8988T (cell line): ENCODE measurements at regions not wholly inside any gene's neighbourhood (a gene's known extent, or its start where the extent isn't known, plus 50 kb on each side); places are given as distances from the start of the nearest gene placed in this dataset.

Experiments
- DNase-seq: peaks from one replicate; pipeline ENCODE4 v3.0.0; 2011

DNA sequence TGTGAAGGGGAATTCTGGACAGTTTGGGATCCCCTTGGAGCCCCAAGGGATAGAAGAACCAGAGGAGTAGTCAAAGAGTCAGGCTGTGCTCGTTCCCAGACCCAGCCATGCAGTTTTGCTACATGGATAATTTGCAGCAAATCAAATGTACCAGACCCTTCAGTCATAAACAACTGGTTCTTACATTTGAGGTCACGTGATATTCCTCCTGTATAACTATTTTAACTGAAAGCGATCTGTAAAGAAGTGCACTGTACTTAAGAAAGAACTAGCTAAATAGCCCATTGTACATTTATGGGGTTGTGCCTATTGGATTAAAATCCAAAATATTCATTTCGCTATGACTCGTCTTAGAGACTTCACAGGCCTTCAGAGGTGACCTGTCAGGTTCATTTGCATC lies 550.2 kb upstream of the TENM3 start:
- no peak for DNase-seq

DNA sequence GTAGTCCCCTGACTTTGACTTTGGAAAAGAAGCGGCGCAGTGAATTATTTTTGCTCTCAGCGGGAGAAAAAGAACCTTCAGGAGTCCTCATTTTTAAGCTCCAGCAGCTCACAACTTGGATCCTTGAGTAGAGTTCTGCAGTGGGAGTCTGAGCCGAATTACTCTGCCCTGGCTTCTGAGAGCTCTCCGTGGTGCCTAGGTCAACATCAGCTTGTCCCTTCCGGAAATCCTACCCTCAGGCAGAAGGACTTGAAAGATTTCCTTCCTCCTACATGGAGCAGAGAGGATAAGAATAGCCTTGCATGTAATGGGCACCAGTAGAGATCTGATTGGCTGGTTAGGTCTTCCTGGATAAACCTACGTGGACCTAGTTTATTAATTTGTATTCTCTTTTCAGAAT lies 549.7 kb upstream of the TENM3 start:
- no peak for DNase-seq

DNA sequence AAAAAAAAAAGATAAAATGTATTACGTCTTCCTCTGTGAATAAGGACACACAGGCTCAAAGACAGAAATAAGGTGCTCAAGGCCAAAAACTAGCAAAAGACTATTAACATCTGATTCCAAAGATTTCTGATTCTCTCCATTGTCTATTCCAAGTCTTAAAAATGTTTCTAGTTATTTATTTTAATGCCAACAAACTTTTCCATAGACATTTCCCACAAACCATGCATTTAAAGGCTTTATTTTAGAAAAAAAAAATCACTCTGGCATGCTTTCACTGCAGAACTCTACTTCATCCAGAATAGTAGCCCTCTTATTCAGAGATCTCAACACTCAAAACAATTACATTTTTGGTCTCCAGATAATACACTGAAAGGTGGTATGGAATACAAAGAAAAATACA lies 545.0 kb upstream of the TENM3 start:
- no peak for DNase-seq

DNA sequence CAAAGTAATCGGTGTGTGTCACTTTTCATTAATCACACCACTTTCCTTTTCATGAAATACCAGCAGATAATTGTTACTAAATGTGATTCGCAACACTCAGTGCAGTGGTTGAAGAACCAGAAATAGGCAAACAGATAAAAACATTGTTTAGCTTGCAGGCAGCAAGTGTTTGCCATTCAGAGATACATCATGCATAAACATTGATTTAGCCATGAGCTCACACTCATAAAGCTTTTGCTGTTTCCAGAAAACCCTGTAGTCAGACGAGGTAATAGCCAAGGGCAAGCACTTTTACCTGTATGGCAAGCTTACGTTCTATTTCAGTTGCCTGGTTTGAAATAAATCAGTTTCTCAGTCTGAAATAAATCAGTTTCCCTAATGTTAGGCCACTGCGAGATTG lies 542.0 kb upstream of the TENM3 start:
- DNase-seq, result no peak

DNA sequence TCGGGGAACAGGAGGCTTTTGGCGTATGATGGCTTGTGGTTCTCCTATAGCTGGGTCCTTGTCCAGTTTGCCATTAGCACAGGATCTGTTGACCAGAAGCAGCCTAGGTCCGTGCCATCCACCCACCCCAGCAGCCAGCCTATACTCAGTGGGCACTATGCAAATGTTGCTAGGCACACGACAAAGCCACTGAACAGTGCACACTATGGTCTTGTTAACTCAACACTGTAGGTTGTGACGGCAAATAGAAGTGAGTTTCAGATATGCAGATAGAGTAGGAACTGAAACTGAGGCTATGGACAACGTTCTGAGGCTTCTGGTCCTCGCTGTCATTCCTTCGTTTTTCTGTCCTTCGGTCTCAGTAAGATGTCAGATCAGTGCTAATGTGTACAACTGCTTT lies 541.3 kb upstream of the TENM3 start:
- no peak for DNase-seq

DNA sequence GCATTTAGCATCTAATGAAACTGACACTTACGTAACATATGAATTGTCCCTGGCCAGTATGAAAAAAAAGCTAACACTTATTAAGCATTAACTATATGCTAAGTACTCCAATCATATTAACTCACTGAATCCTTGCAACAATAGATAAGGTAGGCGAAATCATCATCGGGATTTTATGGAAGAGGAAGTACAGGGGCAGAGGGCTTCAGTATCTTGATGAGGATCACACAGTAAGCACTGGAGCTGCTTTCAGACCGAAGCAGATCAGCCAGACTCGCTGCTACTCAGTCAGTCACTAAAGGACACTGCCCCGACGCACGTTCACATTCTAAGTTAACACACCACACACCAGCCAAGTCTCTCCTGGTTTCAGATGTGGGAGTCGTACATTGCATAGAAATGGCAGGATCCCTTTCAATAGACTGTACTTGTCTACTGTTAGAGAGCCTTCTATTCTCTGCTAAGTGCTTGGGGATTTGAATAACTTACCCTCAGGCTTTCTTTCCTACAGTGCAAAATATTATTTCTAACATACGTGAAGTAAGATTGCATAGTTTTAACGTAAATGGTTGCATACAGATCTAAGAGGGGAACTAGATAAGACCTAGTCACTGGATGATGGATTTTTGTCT lies 540.2 kb upstream of the TENM3 start:
- no peak for DNase-seq

DNA sequence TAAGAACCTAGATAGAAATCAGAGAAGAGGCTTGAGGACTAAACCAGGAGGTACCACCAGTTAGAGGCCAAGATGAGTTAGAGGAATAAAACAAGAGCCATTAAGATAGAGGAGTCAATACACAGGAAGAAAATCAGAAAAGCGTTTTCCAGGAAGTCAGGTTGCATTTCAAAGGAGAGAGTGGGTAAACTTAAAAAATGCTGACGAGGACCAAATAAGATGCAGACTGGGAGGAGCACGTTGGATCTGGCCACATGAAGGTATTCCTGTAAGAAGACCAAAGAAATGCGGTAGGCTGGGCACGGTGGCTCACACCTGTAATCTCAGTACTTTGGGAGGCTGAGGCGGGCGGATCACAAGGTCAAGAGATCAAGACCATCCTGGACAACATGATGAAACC lies 533.1 kb upstream of the TENM3 start:
- DNase-seq, result no peak

DNA sequence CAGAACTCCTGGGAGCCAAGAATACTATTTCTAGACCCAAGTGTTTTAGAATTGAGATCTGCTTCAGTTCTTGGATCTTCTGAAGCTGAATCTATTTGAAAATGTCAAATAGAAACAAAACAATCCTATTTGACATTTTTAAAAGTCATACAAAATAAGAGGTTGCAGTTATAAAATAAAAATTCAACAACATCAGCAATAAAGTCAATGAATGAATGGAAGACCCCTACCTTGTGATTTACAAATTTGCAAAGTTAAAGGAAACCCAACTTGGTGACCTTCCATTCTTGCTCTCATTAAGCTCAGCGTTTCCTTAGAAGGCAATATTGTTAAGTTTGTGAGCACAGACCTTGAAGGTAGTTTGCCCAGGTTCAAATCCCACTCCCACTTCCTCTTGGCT lies 531.8 kb upstream of the TENM3 start:
- DNase-seq, result no peak

DNA sequence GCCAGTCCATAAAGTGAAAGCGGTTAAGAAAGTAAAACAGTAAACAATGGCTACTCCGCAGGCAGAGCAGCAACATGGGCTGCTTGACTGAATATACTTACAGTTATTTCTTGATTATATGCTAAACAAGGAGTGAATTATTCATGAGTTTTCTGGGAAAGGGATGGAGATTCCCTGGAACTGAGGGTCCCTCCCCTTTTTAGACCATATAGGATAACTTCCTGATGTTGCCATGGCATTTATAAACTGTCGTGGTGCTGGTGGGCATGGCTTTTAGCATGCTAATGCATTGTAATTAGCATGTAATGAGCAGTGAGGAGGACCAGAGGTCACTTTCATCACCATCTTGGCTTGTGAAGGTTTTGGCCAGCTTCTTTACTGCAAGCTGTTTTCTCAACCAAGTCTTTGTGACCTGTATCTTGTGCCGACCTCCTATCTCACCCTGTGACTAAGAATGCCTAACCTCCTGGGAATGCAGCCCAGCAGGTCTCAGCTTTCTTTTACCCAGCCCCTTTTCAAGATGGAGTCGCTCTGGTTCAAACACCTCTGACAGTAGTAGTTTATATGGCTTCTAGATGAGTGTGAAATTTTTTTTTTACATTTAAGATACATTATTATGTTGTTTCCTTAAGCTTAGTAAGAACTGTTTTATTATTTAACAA lies 514.8 kb upstream of the TENM3 start:
- DNase-seq, result no peak

DNA sequence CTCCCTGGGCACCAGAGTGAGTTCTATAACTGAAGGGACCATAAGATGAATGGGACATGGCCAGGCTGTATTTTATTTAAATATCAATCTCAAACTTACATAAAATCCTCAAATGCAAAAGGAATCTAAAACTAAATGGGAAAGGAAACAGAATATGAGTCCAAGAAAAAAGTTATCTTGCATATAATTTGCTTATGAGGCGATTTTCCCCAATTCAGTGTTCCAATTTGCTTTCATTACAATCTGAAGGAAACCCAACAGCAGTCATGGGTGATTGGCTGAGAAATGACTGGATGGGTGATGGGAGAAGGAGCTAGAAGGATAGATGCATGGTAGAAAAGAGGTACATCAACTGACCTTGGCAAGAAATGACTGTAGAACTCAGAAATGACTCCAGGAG lies 511.3 kb upstream of the TENM3 start:
- no peak for DNase-seq

DNA sequence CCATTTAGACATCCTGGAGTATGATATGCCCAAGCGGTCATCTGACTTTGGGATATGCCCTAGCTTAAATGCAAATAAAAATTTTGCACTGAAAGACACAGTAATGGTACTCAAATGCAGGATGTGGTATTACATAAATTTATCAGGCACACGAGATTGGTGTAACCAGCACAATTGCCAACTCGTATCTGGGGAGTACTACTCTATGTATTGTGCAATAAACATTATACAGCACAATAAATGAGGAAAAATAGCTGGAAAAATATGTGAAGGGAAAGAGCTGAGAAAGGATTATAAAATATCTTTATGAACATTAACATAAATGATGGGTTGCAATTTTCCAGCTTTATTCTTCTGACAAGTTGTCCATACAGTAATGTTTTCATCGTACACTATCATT lies 505.5 kb upstream of the TENM3 start:
- no peak for DNase-seq

DNA sequence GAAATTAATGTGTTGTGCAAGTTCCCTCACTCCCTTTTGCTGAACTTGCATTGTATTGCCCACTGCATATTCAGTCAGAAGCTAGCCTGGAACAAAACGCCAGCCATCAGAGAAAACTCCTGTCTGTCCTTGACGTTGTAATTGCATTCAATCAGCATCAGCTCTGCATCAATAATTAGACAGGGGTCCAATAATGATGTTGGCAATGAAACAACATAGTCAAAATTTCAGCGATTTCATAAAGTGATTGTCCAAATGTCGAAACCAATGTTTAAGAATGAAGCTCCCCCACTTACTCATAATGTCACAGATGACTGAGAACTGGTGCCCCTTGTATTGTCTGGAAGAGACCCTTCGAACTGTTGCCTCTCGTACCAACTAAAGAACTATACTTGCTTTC lies 504.2 kb upstream of the TENM3 start:
- no peak for DNase-seq

DNA sequence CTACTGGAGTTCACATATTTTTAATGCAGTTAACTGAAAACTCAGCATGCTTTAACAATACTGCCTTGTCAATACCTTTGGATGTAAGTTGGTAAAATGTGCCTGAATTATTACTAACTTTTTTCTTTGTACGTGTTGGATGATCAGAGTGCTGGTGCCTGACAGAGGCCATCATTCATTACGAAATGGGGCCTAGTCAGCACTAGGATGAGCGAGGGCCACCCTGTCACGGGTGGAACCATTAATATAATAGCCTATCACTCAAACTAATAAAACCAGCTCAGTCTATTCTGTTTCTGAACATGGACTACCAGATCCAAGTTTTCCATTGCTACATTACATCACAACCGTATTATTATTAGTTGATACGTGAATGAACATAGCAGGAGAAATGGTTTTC lies 501.7 kb upstream of the TENM3 start:
- DNase-seq, result no peak

DNA sequence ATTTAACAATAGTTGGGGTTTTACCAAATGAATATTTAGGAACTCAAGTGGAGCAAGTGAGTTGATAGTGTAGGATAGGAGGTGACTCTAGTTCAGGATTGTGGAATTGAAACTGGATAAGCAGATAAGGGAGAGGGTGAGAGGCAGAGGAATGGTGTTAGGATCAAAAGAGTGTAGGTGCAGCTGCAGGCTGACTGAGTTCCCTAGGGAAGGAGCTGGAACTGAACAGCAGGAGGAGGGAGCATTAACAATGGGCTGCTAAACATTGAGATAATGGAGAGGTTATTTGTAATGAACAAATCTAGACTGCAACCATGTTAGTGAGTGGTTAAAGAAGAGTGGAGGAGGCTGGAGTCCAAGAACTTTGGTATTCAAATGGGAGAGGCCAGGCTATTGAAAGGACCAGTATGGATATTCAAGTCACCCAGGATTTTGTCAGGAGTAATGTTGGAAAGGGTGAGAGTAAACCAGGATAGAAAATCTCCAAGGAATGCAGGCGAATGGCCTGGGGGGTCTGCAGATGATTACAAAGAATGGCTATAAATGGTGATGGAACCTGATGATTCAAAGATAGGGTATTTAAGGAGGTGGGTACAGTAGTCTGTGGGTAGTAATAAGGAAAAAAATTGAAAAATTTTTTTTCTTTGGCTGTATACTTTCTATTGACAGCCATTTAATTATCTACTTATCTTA lies 497.1 kb upstream of the TENM3 start:
- no peak for DNase-seq

DNA sequence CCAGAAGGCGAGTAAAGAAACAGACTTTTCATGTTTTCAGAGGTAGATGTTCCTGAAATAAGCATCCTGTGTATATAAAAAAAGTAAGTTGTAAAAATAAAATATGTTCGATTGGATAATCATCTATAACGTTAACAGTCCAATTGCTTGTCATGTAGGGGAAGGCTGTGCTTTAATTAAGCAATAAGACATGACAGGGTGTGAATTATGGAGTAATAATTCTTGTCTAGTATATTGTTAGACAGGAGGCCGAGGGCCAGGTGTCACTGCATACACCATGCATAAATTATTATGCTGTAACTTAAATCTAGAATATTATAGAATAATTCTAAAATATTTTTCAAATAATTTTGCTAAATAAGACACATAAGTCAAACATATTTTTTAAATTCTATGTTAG lies 494.6 kb upstream of the TENM3 start:
- DNase-seq, result no peak

DNA sequence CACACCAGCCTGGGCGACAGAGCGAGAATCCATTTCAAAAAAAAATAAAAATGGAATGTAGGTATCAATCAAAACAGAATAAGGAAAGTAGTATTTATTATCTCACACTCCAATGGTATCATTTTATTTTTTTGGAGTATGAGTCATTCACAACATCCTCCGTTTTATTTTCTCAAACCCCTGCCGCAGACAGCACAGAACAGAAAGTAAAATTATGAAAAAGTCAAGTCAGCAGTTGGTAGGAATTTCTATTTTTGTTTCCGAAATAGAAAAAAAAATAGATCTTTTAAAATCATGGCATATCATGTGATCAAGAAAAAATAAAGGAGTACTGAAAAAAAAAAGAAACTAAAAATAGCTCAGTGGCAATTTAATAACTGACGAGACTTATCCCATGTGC lies 490.7 kb upstream of the TENM3 start:
- no peak for DNase-seq

DNA sequence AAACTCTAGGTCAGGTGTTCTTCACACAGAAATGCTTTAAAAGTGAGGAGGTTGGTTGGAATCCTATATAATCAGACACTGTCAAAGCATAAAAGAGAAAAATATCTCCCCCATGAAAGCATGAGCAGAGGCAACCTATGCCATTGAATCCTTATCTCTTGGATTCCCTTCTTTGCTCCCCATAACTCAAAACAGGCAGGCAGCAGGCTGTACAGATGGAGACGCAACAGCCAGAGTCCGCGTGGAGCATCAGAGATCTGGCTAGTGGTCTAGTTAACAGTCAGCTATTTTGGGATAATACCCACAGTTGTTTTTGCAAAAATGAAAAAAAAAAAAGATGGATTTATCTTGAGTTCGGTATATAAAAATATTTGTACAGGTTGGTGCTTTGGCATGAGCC lies 490.0 kb upstream of the TENM3 start:
- DNase-seq, result no peak

DNA sequence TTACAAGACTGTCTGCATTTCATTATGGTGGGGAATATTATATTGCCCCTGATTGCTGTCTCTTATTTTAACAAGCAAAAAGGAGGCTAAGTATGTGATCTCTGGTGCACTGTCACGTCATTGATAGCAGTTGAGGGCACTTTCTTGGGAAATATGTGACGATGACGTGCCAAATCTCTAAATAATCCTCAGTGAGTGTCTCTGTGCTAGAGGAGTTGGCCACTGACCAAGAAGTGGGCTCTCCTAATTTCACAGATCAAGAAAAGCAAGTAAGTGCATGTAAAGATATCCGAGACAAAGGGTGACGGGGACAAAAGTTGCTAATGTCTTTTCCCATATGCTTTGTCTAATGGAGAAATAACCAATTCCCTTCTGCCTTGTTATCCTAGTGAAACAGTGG lies 487.4 kb upstream of the TENM3 start:
- DNase-seq, result no peak

DNA sequence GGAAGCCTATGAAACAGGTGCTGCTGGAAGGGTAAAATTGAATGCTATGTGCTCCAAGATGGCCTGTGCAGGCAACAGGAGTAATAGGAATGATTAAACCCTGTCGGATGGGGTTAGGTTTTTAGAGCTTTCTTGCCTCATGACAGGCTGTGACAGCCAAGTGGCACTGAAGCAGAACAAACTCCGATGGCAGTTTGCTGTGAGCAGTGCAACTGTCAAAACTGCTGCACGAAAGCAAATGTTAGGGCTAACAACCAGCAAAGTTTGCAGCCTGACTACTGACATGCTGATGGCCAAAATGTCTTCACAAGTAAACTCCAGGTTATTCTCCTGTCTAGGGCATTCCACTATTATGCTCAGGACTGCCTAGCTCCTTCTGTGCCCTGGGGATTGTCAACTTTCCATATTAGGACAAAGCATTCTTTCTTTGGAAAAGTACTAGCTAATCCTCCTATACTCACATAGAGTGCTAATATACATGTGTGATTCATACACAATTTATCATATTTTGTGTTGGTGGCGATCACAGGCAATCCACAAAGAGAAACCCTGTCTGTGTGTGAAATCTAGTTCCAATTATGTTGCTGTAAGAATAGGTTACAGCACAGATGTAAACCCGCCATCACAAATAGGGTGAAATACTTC lies 486.6 kb upstream of the TENM3 start:
- DNase-seq, result no peak

DNA sequence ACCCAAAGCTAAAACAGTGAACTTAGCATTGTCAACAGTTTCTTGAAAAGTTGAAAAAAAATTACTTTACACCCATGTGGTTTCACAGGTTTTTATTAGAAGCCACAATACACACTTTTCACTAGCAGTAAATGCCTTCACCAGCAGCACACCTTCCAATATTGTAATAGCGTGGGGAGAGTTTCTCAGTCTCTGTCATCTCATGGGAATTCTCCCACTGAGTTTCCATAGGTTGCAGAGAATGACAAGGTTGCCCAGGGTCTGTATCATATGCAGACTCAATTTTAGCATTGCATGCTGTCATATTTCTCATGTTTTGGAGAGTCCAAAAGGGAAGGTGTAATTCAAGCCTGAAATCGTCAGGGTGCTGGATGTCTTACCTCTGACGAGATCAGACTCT lies 486.1 kb upstream of the TENM3 start:
- DNase-seq, result no peak

DNA sequence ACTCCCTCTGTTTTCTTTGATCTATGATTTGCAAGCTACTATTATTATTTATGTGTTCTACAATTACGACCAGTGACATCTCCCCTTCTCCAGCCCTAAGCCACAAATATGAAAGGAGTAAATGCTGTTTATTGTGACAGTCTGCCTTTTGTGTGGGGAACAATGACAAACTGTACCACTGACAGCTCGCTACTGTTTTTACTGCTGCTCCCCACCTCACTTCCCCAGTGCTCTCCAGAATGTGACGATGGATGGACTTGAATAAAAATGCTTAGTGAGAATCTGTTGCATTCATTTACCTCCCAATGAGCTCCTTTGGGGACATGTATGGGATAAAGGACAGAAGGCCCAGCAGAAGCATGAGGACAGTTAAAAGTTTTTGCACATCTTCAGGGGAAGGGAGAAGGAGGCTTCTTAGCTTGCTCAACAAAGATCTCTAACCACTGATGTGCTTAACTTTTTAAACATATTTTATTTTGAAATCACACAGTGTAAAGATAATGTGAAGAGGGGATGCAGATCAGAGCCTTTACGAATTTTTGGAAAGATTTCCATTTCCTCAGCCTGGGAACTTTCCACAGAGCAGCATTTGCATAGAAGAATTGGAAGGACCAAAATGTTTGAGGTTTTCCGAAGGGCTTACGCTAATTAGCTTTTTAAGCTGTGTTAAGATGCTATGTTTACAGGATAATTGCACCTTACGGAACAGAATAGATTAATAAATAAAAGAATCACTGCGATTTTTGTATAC lies 485.1 kb upstream of the TENM3 start:
- no peak for DNase-seq

DNA sequence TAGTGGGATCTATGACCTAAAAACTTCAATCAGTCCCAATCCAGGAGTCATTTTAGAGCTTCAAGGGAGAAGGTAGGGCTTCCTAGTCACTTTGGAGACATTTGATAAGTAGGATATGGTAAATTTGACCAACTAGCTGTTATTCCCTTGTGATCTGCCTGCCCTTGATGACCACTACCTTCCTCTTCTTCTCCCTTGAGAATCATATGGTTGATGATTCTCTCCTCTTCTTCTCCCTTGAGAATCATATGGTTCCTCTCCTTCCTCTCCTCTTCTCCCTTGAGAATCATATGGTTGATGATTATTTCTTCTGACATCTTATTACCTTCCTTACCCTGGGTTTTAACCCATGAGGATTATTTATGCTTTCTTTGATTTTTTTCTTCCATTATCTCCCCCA lies 482.6 kb upstream of the TENM3 start:
- no peak for DNase-seq

DNA sequence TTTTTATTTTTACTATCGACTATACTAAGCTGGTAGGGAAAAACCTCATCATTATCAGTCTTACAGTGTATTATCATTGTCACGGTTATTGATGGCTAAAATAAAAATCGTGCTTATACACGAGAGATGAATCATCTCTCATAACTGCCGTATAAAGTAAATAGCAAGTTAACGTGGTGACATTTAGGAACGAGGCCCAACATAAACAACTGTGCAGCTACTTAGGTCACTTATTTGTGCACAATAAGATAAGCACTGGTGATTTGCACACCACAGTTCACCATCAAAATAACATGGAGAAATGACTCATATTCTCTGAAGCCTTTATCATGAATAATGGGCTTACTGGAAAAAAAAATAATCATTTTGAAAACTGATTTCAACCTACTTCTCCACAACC lies 482.0 kb upstream of the TENM3 start:
- DNase-seq, result no peak
